ENCODE measurements at regions not wholly inside any gene's neighbourhood (a gene's known extent, or its start where the extent isn't known, plus 50 kb on each side); places are given as distances from the start of the nearest gene placed in this dataset.
"Not testable (repeated sequence)": the region's sequence is repeated elsewhere in the genome, so short reads cannot be mapped to it uniquely, and the experiment has no call there.

DNA sequence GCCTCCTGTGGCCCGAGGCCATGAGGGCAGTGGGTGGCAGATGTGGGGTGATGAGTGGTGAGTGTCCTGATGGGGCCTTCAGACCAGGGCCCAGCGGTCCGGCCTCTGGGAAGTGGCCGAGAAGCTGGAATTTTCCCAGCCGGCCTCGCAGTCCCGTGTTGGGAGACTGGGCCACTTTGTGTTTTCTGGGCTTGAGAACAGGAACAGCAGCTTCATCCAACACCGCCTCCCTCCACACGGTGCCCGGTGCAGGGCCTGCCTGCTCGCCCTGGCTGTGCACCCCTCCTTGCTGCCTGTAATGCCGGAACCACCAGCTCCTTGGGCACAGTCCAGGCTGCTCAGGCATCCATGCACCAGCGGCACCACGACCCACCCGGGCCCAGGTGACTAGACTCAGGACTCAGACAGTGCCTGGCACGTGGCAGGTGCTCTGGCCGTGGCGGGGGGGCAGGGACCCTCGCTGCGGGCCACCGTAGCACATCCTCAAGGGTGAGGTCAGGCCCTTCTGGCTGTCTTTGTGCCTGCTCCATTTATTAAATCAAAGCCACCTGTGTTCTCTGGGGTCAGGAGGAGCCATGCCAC lies 194.7 kb downstream of the BANP start:
- not testable (repeated sequence) for TF ChIP-seq USF1 (CRISPR knock-in tag; IDR thresholded peaks at IDR 0.05); CTCF (IDR thresholded peaks at IDR 0.05); TEAD4 (CRISPR knock-in tag; IDR thresholded peaks at IDR 0.05); NR1H2 (CRISPR knock-in tag; IDR thresholded peaks at IDR 0.05); E2F5 (CRISPR knock-in tag; IDR thresholded peaks at IDR 0.05); ETV6 (CRISPR knock-in tag; IDR thresholded peaks at IDR 0.05); ZNF121 (CRISPR knock-in tag; IDR thresholded peaks at IDR 0.05); EMX1 (CRISPR knock-in tag; IDR thresholded peaks at IDR 0.05); TCF7 (CRISPR knock-in tag; IDR thresholded peaks at IDR 0.05; ENCODE audit: low read depth); ZNF317 (CRISPR knock-in tag; IDR thresholded peaks at IDR 0.05; ENCODE audit: borderline replicate concordance, low read depth)
- TF ChIP-seq, protein P1, sequence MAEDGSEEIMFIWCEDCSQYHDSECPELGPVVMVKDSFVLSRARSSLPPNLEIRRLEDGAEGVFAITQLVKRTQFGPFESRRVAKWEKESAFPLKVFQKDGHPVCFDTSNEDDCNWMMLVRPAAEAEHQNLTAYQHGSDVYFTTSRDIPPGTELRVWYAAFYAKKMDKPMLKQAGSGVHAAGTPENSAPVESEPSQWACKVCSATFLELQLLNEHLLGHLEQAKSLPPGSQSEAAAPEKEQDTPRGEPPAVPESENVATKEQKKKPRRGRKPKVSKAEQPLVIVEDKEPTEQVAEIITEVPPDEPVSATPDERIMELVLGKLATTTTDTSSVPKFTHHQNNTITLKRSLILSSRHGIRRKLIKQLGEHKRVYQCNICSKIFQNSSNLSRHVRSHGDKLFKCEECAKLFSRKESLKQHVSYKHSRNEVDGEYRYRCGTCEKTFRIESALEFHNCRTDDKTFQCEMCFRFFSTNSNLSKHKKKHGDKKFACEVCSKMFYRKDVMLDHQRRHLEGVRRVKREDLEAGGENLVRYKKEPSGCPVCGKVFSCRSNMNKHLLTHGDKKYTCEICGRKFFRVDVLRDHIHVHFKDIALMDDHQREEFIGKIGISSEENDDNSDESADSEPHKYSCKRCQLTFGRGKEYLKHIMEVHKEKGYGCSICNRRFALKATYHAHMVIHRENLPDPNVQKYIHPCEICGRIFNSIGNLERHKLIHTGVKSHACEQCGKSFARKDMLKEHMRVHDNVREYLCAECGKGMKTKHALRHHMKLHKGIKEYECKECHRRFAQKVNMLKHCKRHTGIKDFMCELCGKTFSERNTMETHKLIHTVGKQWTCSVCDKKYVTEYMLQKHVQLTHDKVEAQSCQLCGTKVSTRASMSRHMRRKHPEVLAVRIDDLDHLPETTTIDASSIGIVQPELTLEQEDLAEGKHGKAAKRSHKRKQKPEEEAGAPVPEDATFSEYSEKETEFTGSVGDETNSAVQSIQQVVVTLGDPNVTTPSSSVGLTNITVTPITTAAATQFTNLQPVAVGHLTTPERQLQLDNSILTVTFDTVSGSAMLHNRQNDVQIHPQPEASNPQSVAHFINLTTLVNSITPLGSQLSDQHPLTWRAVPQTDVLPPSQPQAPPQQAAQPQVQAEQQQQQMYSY (CRISPR knock-in tag; IDR thresholded peaks at IDR 0.05): not testable (repeated sequence)
- TF ChIP-seq, protein P2, sequence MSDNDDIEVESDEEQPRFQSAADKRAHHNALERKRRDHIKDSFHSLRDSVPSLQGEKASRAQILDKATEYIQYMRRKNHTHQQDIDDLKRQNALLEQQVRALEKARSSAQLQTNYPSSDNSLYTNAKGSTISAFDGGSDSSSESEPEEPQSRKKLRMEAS (CRISPR knock-in tag; IDR thresholded peaks at IDR 0.05): not testable (repeated sequence)
- TF ChIP-seq, protein P3, sequence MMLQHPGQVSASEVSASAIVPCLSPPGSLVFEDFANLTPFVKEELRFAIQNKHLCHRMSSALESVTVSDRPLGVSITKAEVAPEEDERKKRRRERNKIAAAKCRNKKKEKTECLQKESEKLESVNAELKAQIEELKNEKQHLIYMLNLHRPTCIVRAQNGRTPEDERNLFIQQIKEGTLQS (CRISPR knock-in tag; conservative IDR thresholded peaks at IDR 0.05): not testable (repeated sequence)

All from WTC11 (cell line).